ENCODE measurements at regions not wholly inside any gene's neighbourhood (a gene's known extent, or its start where the extent isn't known, plus 50 kb on each side); places are given as distances from the start of the nearest gene placed in this dataset.

DNA sequence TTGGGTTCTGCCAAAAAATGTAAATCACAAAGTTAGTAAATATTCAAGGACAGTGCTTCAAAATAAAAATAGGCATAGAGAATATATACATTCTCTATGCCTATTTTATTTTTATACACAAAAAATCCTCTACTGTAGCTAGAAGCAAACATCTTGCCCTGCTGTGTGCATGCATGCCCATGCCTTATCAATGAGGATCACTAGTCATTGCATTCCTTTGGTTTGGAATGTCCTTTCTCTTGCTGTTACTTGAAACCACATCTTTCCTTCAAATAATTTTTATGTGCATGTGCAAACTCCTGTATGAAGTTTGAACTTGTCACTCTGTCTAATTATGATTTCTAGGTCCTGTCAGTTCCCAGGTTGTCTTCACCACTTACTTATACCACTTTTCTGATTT lies 278.9 kb upstream of the IZUMO3 start:
- TF ChIP-seq CTCF (IDR thresholded peaks at IDR 0.05): no peak
- TF ChIP-seq POLR2AphosphoS5 (IDR thresholded peaks at IDR 0.05; ENCODE audit: low read depth, low read length): no peak
